IMR-90 (cell line): ENCODE measurements at regions not wholly inside any gene's neighbourhood (a gene's known extent, or its start where the extent isn't known, plus 50 kb on each side); places are given as distances from the start of the nearest gene placed in this dataset.

Source experiments
- ATAC-seq: fragments of 200-7000 bp; cut with Tn5 transposase; 2 replicates; pipeline ENCODE4 v1.9.1; 2020; ENCODE audit warnings: low read depth, mild to moderate bottlenecking, moderate library complexity
- BruUV-seq: library from RNA; stranded (reverse); fragments of 400-500 nt; replicated peaks from 2 replicates; lab custom pipeline; 2021; lab: Mats Ljungman, UMichigan
- CTCF ChIA-PET: fragments of 300-600 bp; formaldehyde crosslinking; extraction: SDS; loops from one replicate; lab custom pipeline; 2021; ENCODE audit warnings: antibody characterized with exemption; lab: Yijun Ruan, JAX
- POLR2A ChIA-PET: fragments of 300-600 bp; sonication (Branson Sonifier 250); formaldehyde crosslinking; loops from one replicate; lab custom pipeline; 2022; ENCODE audit warnings: antibody characterized with exemption; ENCODE audit not compliant: unreplicated experiment; lab: Charles Lee
- DNase-seq: peaks from one replicate; pipeline ENCODE4 v3.0.0; 2013
- H2AFZ ChIP-seq: replicated peaks from 2 replicates; pipeline ENCODE3; 2013; ENCODE audit warnings: low read length, mild to moderate bottlenecking; ENCODE audit not compliant: poor library complexity
- H2AK5ac ChIP-seq: 2 replicates; pipeline ENCODE4 v1.6.1; 2013; ENCODE audit warnings: low read depth, low read length, inconsistent platforms
- H2AK9ac ChIP-seq: replicated peaks from 2 replicates; pipeline ENCODE3; 2013; ENCODE audit warnings: mild to moderate bottlenecking, low read depth, low read length, moderate library complexity; ENCODE audit not compliant: poor library complexity
- H2BK120ac ChIP-seq: 2 replicates; pipeline ENCODE4 v1.6.1; 2013; ENCODE audit warnings: low read depth, low read length, inconsistent platforms
- H2BK15ac ChIP-seq: 3 replicates; pipeline ENCODE4 v1.6.1; 2013; ENCODE audit warnings: low read depth, low read length, inconsistent platforms
- H2BK20ac ChIP-seq: 2 replicates; pipeline ENCODE4 v1.6.1; 2013; ENCODE audit warnings: low read depth, mild to moderate bottlenecking, inconsistent platforms, low read length, moderate library complexity
- H2BK5ac ChIP-seq: 2 replicates; pipeline ENCODE4 v1.6.1; 2013; ENCODE audit warnings: mild to moderate bottlenecking, low read depth, low read length, inconsistent platforms; ENCODE audit not compliant: poor library complexity, severe bottlenecking
- H3K14ac ChIP-seq: replicated peaks from 2 replicates; pipeline ENCODE4 v1.6.1; 2013; ENCODE audit warnings: low read depth, low read length, inconsistent platforms
- H3K18ac ChIP-seq: 2 replicates; pipeline ENCODE4 v1.6.1; 2013; ENCODE audit warnings: low read depth, low read length, control low read depth
- H3K23ac ChIP-seq: 2 replicates; pipeline ENCODE4 v1.6.1; 2013; ENCODE audit warnings: low read depth, low read length, inconsistent platforms
- H3K27ac ChIP-seq: 2 replicates; pipeline ENCODE4 v1.5.1; 2013; ENCODE audit warnings: mild to moderate bottlenecking, control low read depth, low read length; ENCODE audit not compliant: insufficient read depth
- H3K27me3 ChIP-seq: 2 replicates; pipeline ENCODE4 v1.6.1; 2013; ENCODE audit warnings: low read length; ENCODE audit not compliant: control insufficient read depth, insufficient read depth
- H3K36me3 ChIP-seq: 2 replicates; pipeline ENCODE4 v1.6.1; 2013; ENCODE audit warnings: low read length, mixed read lengths; ENCODE audit not compliant: control insufficient read depth, insufficient read depth
- H3K4ac ChIP-seq: 2 replicates; pipeline ENCODE4 v1.6.1; 2013; ENCODE audit warnings: low read depth, low read length, inconsistent platforms
- H3K4me1 ChIP-seq: 2 replicates; pipeline ENCODE4 v1.6.1; 2013; ENCODE audit warnings: low read length, mixed read lengths; ENCODE audit not compliant: control insufficient read depth, insufficient read depth
- H3K4me2 ChIP-seq: 2 replicates; pipeline ENCODE4 v1.6.1; 2013; ENCODE audit warnings: low read depth, mild to moderate bottlenecking, control low read depth, low read length, moderate library complexity
- H3K4me3 ChIP-seq: 2 replicates; pipeline ENCODE4 v1.5.1; 2013; ENCODE audit warnings: low read depth, mild to moderate bottlenecking, control low read depth, low read length, moderate library complexity; ENCODE audit not compliant: insufficient read depth
- H3K56ac ChIP-seq: 2 replicates; pipeline ENCODE4 v1.6.1; 2013; ENCODE audit warnings: low read length, inconsistent platforms; ENCODE audit not compliant: insufficient read depth; ENCODE audit errors: extremely low read depth
- H3K79me1 ChIP-seq, 2 experiments: 2 replicates each; pipeline ENCODE4 v1.6.1; 2013; ENCODE audit warnings: low read length in 2 of 2, inconsistent platforms in 1 of 2, low read depth in 1 of 2
- H3K9ac ChIP-seq: 2 replicates; pipeline ENCODE4 v1.6.1; 2013; ENCODE audit warnings: low read depth, low read length, control low read depth
- H3K9me1 ChIP-seq: 2 replicates; pipeline ENCODE4 v1.6.1; 2013; ENCODE audit warnings: low read length, inconsistent platforms; ENCODE audit not compliant: insufficient read depth
- H3K9me3 ChIP-seq: 2 replicates; pipeline ENCODE4 v1.6.1; 2013; ENCODE audit warnings: low read length; ENCODE audit not compliant: control insufficient read depth, insufficient read depth
- H4K20me1 ChIP-seq: 2 replicates; pipeline ENCODE4 v1.6.1; 2013; ENCODE audit warnings: low read length, inconsistent platforms; ENCODE audit not compliant: insufficient read depth
- H4K5ac ChIP-seq: 2 replicates; pipeline ENCODE4 v1.6.1; 2013; ENCODE audit warnings: mild to moderate bottlenecking, low read depth, low read length, control low read depth
- H4K8ac ChIP-seq, 2 experiments: 2 replicates each; pipeline ENCODE4 v1.6.1; 2013; ENCODE audit warnings: low read depth in 2 of 2, low read length in 2 of 2, control low read depth in 1 of 2, inconsistent platforms in 1 of 2
- H4K91ac ChIP-seq: 2 replicates; pipeline ENCODE4 v1.6.1; 2013; ENCODE audit warnings: low read depth, low read length, inconsistent platforms; ENCODE audit not compliant: insufficient read depth
- RAD21 ChIP-seq: IDR thresholded peaks from 2 replicates; pipeline ENCODE4 v1.6.1; 2012; ENCODE audit warnings: low read length, improper control_type of control experiment
- USF2 ChIP-seq: fragments of 150-350 bp; IDR thresholded peaks from 2 replicates; pipeline ENCODE4 v1.6.1; 2017; ENCODE audit warnings: mild to moderate bottlenecking, antibody characterized with exemption, low read length, low read depth
- WGBS, 2 experiments: methylation state at CpG; one replicate each; pipeline versions ENCODE4 v1.1.5 to v1.1.7; 2013; ENCODE audit warnings: missing lambda C conversion rate in 2 of 2; ENCODE audit not compliant: insufficient read length in 1 of 2; ENCODE audit errors: extremely low coverage in 2 of 2; 5-methylcytosine and 5-hydroxymethylcytosine counted together
- dilution Hi-C: fragments of 300-500 bp; cut with HindIII; formaldehyde crosslinking; loops from one replicate; pipeline ENCODE4 v1.14.3; 2018; ENCODE audit warnings: low sequenced_read_pairs; ENCODE audit not compliant: unreplicated experiment
- in situ Hi-C: fragments of 300-500 bp; cut with MboI; formaldehyde crosslinking; loops from 3 replicates; pipeline ENCODE4 v1.14.3; 2019; ENCODE audit warnings: low sequenced_read_pairs, inconsistent platforms, mixed read lengths
- intact Hi-C: fragments of 100-400 bp; cut with micrococcal nuclease; formaldehyde crosslinking; loops from 2 replicates; pipeline ENCODE4 v1.10.0; 2022

- TF ChIP-seq RAD21, result no peak
- no peak for TF ChIP-seq USF2
- CTCF ChIA-PET, result no interaction called here
- intact Hi-C loops (no loop called here), in situ Hi-C loops (no loop called here), dilution Hi-C loops (no loop called here)
- no peak overlapping the region for H4K91ac ChIP-seq
- H2AK5ac ChIP-seq, result no peak overlapping the region
- no peak overlapping the region for H2BK5ac ChIP-seq
- H3K9ac ChIP-seq, result no peak overlapping the region
- no peaks in the 10 kb centered on the region for H3K4me1 ChIP-seq
- no peak for ATAC-seq
- no peaks in the 10 kb centered on the region for H3K36me3 ChIP-seq
- POLR2A ChIA-PET, result no interaction called here
- H2BK15ac ChIP-seq, result no peak overlapping the region
- no peaks in the 10 kb centered on the region for H3K27me3 ChIP-seq
- no peak overlapping the region for H3K23ac ChIP-seq
- DNase-seq, result no peak
- WGBS, 2 experiments, result 44% methylated on average over 1 of the region's 3 CpGs; no CpG with 5 or more reads in 1 of the 2 experiments
- H3K18ac ChIP-seq, result no peak overlapping the region
- H3K9me3 ChIP-seq, result peaks cover 3% of the 10 kb centered on the region; the same call in 1 of the 2 replicates
- no peak overlapping the region for H2AK9ac ChIP-seq
- no peak overlapping the region for H3K4me2 ChIP-seq
- no peak overlapping the region for H4K8ac ChIP-seq
- no peak overlapping the region for H3K4me3 ChIP-seq
- H3K56ac ChIP-seq, result no peak overlapping the region
- H3K9me1 ChIP-seq, result no peaks in the 10 kb centered on the region
- no peak overlapping the region for H2BK120ac ChIP-seq
- no peak overlapping the region for H4K5ac ChIP-seq
- no TSS peak for BruUV-seq
- no peak overlapping the region for H2AFZ ChIP-seq
- no peaks in the 10 kb centered on the region for H3K79me1 ChIP-seq
- H2BK20ac ChIP-seq, result no peak overlapping the region
- H3K4ac ChIP-seq, result no peak overlapping the region
- H4K20me1 ChIP-seq, result no peaks in the 10 kb centered on the region
- H3K14ac ChIP-seq, result no peak overlapping the region
- no peak overlapping the region for H3K27ac ChIP-seq
Measured at GRCh38 chr5:164885179-164885578, 1379.8 kb downstream of the MAT2B start.
